Ishikawa (cell line): ENCODE measurements at regions not wholly inside any gene's neighbourhood (a gene's known extent, or its start where the extent isn't known, plus 50 kb on each side); places are given as distances from the start of the nearest gene placed in this dataset.

Experiments
- CEBPB ChIP-seq: IDR thresholded peaks from 2 replicates; pipeline ENCODE4 v1.6.1; 2012
- CREB1 ChIP-seq: IDR thresholded peaks from 2 replicates; pipeline ENCODE4 v1.6.1; 2012; ENCODE audit warnings: low read depth
- EGR1 ChIP-seq: IDR thresholded peaks from 2 replicates; pipeline ENCODE4 v1.6.1; 2012
- EP300 ChIP-seq: IDR thresholded peaks from 2 replicates; pipeline ENCODE4 v1.6.1; 2012; ENCODE audit warnings: borderline replicate concordance
- FOXM1 ChIP-seq: IDR thresholded peaks from 2 replicates; pipeline ENCODE4 v1.6.1; 2012; ENCODE audit warnings: low read depth, borderline replicate concordance
- MAX ChIP-seq: IDR thresholded peaks from 2 replicates; pipeline ENCODE4 v1.6.1; 2012
- NFIC ChIP-seq: IDR thresholded peaks from 2 replicates; pipeline ENCODE4 v1.6.1; 2012
- REST ChIP-seq: IDR thresholded peaks from 2 replicates; pipeline ENCODE4 v1.6.1; 2012; ENCODE audit warnings: low read depth, mild to moderate bottlenecking
- TAF1 ChIP-seq: IDR thresholded peaks from 2 replicates; pipeline ENCODE4 v1.6.1; 2012; ENCODE audit warnings: low read depth, mild to moderate bottlenecking
- TCF12 ChIP-seq: IDR thresholded peaks from 2 replicates; pipeline ENCODE4 v1.6.1; 2012; ENCODE audit warnings: low read depth
- USF1 ChIP-seq: IDR thresholded peaks from 2 replicates; pipeline ENCODE4 v1.6.1; 2012
- YY1 ChIP-seq: IDR thresholded peaks from 2 replicates; pipeline ENCODE4 v1.6.1; 2012; ENCODE audit warnings: low read depth
- ZBTB7A ChIP-seq: IDR thresholded peaks from 2 replicates; pipeline ENCODE4 v1.6.1; 2012; ENCODE audit warnings: low read depth

DNA sequence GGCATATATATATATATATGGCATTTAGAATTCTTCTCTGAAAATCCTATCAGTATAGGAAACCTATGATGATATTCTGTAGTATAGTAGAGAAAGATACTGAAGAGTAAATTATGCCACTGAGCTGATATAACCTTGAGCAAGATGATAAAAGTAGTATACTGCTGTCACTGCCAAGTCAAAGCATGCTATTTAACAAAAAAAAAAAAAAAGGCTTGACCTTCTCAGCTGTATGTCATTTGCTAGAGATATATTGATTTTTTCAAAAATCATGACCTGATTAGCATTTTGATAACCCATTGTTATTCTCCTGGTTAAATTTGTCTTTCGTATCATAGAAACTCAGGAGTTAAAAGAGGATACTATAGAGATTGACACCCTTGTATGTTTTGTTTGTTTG is 299.4 kb downstream of the ADAMTS20 start:
- TF ChIP-seq FOXM1 (no peak), CEBPB (no peak), EP300 (no peak), YY1 (no peak), USF1 (no peak), ZBTB7A (no peak), MAX (no peak), CREB1 (no peak), TCF12 (no peak), EGR1 (no peak), TAF1 (no peak), REST (no peak), NFIC (no peak)
